D341Med (cell line): ENCODE measurements at regions not wholly inside any gene's neighbourhood (a gene's known extent, or its start where the extent isn't known, plus 50 kb on each side); places are given as distances from the start of the nearest gene placed in this dataset.
"Not testable (repeated sequence)": the region's sequence is repeated elsewhere in the genome, so short reads cannot be mapped to it uniquely, and the experiment has no call there.

Source experiments
- DNase-seq: peaks from one replicate; pipeline ENCODE4 v3.0.0; 2012; ENCODE audit warnings: low spot score

DNA sequence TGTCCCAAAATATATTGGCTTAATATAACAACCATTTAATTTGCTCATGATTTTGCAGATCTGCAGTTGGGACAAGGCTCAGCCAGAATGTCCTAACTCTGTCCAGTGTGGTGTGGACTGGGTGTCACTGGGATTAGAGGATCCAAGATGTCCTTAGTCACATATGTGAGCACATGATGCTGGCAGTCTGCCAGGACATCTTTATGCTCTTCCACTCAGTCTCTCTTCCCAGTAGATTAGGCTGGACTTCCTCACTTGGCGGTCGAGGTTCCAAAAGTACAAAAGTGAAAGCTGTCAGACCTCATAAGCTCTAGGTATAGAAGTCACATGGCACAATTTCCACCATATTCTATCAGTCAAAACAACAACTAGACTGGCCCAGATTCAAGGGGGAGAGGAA lies 167.9 kb upstream of the NTF3 start:
- no peak for DNase-seq

DNA sequence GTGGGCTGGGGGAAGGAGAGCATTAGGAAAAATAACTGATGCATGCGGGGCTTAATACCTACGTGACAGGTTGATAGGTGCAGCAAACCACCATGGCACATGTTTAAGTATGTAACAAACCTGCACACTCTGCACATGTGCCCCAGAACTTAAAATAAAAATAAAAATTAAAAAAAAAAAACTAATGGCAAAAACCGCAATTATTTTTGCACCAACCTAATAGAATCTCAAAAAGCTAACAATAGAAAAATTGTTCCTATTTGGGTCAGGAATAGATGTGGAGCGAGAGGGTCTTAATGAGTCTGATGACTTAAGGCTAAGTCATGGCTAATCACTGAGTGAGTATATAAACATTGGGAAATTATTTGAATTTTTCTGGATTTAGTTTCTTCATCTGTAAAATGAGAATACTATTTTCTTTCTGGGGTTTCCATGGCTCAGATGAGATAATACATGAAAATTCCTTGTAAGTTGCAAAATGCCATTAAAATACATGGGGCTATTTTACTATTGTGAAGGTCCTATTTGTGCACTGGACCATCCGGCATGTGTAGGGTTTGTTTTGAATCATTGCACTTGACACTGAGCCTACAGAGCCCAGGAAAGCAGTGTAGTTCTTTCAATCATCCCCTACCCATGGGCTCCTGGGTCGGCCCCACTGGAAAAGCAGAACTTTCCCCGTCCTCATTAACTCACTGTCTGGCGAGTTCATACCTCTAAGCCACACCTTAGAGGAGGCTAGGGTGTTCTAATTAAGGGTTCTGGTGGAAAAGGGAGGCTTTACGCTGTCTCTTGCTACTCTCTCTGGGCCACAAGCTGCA lies 164.1 kb upstream of the NTF3 start:
- no peak for DNase-seq

DNA sequence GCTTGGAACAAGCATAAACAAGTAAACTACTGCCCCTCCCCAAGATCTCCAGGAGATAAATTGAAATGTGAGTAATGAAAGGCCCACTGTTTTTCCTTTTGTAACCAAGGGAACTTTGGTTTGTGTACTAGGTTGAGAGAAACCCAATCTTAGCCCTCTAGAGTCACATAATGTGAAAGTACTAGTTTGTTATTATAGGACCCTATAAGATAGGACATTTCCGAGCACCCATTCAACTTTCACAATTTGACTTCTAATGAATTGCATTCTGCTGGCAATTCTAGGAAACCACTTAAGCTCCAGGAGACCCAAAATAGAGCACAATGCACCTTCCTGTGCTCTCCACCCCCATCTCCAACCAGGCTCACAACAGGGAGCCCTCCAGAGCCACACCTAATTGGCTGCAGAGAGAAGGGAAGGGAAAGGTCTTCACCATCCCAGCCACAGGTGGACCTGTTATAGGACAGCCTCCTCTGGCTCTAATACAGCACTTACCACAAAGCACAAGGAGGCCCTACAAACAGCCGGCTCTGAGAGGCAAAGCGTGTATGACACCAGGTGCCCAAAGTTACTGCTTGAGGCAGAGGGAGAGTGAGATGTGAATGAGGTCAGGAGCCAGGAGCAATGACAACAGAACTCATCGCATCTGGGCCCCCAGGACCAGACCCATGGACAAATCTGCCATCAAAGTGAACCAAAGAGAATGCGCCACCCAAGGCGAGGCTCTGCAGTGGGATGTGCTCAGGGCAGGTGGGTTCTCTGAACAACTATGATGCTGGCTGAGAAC lies 163.3 kb upstream of the NTF3 start:
- no peak for DNase-seq

DNA sequence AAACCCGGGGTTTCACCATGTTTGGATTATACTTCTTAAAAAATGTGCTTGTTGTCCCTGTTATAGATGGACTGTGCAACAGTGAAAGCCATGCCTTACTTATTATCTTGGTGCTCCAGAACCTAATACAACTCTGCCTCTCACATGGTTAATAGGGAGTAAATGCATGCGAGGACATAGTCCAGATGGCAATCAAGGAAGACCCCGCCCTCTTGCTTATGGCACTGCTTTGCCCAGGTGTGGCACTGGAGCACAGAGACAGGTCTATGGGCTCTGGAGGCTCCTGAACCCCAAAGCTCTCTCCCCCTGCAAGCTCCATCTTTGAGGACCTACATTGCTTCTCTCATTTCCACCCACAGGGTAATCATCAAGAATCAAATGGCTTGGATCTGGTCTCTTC lies 162.1 kb upstream of the NTF3 start:
- DNase-seq, result no peak

DNA sequence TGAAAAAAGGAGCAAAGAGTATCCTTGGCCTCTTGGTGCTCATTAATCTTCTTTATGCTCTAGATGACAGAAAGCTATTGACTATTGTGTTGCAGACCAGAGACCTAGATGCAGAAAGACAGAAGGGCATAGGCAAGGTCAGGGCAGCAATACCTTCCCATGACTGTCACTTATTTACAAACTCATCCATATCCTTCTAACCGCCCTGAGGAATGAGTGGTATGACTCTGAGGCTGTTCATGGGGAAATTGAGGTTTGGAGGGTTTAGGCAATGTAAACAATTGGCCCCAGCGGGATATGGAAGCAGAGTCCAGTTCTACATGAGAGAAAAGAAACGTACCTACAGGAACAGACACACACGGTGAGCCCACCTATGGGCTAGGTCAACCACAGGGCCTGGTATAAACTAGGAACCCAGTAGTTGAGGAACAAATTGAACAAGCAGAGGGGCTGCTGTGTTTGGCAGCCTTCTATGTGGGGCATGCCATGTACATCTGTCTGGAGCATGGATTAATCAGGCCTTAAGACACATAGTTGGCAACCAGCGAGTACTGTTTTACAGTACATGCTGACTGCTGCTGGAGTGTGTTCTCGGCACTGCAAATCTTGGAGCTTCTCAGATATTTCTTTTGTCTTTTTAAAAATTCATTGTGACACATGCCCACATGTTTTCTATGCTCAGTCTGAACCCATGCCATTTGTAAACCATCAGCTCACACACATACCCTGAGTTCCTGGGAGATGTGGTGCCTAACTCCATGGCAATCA lies 159.7 kb upstream of the NTF3 start:
- no peak for DNase-seq

DNA sequence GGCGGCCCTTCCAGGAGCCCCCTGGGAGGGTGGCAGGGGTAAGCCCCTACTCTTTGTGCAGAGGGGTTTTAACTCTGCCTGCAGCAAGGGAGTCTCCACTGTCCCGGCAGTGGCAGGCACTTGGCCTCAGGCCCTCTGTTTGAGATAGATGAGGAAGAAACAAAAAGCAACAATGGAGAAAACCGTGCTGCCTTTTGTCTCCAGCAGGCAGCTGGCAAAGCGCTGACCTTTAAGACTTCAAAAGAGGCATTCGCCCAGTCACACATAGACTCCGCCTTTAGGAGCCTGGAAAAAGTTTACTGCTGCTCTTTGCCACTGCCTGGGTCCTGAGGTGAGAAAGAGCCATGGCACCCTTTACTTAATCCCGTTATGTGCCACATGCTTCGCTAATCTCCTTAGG lies 158.2 kb upstream of the NTF3 start:
- no peak for DNase-seq

DNA sequence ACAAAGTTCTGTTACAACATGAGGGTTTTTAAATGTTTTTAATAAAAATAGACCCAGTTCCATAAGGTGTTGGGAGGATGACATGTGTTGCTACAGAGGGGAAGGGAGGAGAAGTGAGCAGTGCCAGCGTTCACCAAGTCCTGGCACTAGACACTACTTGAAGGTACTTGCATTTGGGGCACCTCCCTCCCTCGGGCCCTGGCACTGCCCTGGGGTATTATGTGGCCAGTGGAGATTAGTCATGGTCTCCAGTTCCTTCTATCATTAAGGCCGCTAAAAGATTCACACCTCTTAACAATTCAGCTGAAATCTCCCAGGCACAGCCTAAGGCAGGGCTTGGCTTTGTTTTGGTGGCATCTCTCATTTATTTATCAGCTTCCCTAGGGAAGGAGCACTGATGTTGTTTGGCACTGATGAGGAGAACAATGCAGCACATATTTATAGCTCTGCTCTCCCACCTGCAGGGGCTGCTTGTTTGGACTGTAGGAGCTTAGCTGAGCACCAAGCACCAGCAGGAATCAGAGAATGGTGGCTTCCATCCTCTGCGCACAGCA lies 155.5 kb upstream of the NTF3 start:
- no peak for DNase-seq

DNA sequence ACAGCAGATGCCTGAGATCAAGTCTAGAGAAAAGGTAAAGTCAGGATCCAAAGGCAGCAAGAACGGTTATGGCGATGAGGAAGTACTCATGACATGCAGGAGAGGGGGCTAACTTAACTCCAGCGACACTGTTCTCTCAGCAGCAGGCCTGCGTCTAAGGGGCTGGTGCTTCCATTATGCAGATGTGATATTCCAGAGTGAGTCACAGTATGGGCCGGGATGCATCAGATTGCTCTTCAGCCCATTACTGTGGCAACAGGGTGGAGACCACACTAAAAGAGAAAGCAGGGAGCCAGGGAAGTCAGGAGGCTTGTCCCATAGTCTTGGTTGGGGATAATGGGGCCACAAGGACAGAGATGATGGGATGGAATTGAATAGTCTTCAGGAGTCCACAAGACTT lies 151.8 kb upstream of the NTF3 start:
- DNase-seq, result no peak

DNA sequence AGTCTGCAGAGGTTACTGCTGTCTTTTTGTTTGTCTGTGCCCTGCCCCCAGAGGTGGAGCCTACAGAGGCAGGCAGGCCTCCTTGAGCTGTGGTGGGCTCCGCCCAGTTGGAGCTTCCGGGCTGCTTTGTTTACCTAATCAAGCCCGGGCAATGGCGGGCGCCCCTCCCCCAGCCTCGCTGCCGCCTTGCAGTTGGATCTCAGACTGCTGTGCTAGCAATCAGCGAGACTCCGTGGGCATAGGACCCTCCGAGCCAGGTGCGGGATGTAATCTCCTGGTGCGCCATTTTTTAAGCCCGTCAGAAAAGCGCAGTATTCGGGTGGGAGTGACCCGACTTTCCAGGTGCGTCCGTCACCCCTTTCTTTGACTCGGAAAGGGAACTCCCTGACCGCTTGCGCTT lies 141.5 kb upstream of the NTF3 start:
- DNase-seq, result not testable (repeated sequence)

DNA sequence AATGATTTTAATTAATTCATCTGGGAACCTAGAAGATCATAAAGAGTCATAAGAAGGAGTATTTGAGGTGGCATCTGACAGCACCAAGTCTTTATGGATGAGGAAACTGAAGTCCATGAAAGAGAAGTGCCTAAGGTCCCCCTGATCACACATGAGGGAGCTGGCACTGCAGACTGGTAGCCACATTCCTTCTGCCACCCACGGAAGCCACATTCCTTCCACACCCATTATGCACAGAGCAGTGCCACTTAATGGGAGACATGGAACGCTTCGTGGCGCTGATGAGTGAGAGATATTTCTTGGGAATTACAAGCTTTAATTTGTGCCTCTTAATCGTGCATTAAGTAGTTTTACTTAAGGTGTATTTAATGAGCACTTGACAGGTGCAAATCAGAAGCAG lies 139.3 kb upstream of the NTF3 start:
- DNase-seq, result no peak

DNA sequence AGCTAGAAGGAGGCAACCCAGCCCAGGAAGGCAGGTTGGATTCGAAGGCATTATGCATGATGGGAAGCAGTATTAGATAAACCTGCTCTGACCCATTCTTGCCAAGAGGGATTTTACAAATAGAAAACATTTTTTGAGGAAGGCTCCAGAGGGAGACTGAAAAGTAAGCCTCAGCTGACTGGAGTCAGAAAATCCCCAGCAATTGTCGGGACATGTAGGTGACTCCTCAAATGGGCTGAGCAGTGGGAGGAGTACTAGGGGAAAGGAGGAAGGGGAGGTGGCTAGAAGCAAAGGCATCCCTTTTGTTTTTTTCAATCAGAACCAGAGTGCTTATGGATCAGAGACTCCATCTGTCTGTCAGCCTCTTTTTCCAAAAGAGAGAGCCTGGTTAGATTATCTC lies 138.1 kb upstream of the NTF3 start:
- DNase-seq, result no peak

DNA sequence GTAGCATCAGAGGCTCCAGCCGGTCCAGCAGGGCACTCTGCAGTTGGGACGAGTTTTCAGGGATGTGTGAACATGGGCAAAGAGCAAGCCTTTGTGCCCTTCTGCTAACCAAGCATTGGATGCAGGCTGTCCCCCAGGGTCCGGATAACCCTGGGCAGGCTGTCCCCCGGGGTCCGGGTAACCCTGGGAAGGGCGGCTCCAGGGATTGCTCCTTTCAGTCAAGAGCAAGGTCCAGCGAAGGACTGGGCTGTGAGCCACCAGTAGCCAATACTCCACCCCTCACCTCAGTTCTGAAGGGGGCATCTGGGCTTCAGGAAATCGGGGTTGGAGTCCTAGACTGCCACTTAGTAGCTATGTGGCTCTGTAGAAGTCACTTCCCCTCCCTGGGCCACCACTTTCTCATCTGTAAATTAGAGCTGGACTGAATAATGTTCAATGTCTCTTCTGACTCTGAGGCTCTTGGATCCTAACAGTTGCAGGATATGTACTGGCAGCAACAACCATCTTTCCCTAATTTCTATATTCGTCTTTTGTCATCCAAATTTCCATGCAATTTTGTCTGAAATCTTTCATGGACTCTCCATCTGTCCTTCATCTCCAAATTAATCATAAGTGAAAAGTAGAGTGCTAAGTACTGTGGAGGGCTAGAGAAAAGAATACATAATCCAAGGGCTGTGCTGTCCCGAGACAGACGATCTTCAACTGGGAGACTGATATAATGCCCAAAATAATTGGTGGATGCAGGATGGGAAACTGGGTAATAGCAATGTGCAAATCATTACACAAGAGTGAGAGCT lies 137.4 kb upstream of the NTF3 start:
- DNase-seq, result no peak

DNA sequence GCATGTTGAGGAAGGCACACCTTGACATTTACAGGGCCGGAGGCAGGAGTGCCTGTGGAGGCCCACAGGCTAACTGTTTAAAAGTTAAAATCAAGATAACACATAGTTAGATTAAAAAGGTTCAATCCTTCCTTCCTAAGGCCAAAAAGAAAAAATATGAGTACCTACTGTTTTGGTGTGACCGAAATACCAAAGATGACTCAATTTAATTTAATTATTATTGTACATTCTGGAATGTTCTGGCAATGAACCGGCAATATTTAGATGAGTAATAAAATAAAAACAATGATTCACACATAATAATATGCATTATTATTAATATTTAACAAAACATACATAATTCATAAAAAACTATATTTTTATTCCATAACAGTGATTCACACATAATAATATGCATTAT lies 136.8 kb upstream of the NTF3 start:
- DNase-seq, result no peak

DNA sequence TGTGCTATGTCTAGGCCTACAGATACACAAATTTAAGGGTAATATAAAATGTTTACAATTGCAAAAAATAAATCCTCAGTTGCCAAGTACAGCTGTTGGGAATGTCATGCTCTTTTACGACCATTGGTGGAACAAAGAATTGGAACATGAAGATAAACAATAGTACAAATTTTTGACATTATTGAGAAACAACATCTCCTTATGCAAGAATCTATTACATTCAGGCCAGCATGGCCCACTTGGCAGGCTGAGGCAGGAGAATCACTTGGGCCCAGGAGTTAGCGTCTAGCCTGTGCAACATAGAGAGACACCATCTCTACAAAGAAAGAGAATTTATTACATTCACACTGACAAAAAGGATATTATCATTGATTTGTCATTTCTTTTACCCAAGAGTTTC lies 135.9 kb upstream of the NTF3 start:
- DNase-seq, result no peak

DNA sequence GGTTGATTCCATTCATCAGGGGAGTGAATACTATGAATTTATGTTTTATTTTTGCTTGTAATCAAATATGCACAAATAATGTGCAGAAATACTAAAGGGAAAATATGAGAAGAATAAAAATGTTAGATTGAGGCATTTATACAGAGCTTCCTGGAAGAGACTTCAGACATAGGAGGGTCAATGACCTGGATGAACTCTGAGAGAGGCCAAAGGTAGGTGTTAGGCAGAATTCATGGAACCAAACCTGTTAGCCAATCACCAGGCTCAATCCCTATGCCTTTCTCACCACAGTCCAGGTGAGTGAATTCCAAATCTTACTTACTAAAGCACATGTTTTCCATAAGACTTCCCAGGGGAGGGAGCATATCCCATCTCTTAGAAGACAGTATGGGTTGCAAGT lies 130.4 kb upstream of the NTF3 start:
- DNase-seq, result no peak

DNA sequence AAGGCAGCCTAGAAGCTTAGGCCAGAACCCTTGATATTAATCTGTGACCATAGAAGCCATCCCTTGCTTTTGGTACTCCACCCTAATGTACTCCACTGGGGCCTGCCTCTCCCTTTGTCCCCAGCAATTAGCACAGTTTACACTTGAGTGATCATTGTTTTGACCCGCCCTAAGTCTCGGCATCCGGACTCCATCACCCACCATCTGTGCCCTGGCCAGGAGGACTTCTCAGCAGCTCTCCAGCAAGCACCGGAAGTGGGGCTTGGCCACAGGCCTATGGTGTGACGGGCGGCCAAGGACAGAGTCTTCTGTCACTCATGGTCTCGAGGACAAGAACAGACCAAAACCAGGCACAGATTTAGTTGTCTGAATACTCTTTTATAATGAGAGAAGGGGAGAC lies 126.5 kb upstream of the NTF3 start:
- DNase-seq, result no peak

DNA sequence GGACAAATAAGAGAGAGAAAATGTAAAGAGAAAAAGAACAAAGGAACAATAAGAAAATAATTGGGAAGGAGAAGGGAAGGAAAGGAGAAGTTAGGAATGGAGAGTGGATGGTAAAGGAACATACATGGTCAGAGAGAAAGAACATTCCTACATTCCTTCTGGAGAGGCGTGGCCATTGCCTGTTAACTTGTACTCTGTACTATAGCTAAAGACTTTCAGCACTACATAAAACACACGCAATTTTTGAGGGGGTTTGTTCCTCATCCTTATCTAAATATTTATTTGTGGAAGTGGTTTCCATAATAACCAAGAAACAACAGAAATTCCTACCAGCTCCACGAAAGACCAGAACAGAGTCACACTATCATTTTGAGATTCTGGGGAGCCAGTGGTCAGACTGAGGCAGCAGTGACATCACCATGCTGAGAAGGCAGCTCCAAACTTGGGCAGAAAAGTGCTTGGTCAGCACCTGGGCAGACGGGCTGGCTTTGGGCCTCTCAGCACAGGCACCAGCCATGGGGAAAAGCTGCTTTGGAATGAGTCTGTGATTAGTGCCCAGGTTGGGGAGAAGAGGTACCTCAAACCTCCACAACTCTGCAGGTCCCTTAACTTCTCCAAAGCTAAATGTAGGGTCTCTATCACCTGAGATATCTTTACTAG lies 125.9 kb upstream of the NTF3 start:
- DNase-seq, result no peak

DNA sequence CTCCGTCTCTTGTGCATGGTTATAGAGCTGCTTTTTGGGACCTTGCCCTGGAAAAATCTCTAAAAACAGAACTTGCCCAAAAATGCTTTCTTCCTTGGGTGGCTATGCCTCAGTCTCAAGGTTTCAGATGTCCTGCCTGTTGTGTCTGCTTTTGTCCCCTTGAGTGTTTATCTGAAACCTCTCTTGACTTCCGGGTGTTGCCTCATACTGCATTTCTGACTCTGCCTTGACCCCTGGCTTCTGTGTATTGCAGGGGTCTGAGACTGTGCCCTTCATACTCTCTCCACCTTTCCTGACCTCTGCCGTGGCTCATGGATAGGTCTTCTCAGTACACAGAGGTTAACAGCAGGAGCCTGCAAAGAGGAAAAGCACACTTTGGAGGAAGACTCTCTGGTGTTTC lies 124.8 kb upstream of the NTF3 start:
- no peak for DNase-seq

DNA sequence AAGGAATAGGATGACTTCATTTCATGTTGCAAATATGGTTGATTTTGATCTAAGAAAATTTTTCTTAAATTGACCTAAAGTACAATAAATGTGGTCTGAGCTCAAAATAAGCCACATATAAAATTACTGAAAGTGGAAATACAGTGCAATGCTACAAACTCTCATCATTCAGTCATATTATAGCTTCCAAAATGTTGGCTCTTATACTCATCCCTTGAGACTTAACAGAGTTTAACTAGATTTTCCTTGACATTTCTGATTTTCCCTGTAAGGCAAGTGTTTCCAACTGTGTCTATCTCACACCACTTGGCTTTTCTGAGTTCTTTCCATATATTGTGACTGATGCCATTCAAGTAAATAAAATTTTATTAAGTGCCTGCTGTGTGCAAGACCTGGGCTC lies 123.7 kb upstream of the NTF3 start:
- no peak for DNase-seq

DNA sequence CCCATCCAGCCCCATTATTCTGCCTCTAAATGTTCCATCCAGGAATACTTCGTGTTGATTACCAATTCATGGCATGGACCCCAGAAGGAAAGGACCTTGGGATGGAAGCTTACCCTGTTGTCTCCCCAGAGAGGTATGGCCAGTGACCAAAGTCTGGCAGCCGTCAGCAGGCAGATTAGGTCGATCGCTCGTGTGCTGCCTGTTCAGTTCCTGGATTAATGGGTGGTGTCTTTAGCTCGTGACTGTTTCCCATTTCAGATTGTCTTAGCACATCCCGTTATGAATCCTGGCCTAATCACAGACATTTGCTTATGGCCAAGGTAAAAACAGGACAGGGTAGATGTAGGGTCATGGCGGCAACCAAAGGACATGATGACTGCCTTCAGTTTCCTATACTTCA lies 122.9 kb upstream of the NTF3 start:
- no peak for DNase-seq

DNA sequence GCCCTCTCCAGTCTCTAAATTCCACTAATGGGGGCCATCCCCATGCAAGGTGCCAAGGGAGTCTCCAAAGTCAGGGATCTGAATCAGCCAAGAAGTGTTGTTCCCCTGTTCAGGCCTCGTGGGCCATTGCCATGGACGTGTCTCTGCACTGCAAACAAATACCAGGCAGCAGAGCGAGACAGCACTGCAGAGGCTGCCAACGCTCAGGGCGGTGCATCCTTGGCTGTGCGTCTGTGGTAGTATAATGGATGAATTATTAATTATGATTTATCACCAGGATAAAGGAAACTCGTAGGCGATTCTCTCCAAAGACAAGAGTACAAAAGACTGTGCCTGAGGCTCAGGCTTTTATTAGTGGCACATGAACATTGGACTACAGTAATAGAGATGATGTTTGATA lies 122.3 kb upstream of the NTF3 start:
- no peak for DNase-seq
